Non-pigmented ciliary epithelial cell (primary cell): ENCODE measurements at regions not wholly inside any gene's neighbourhood (a gene's known extent, or its start where the extent isn't known, plus 50 kb on each side); places are given as distances from the start of the nearest gene placed in this dataset.

Experiments used
- DNase-seq: peaks from one replicate; pipeline ENCODE4 v3.0.0-alpha.2; 2010; ENCODE audit warnings: low read depth

GRCh38 chr13:78426183-78426582, 177.2 kb downstream of the POU4F1 start:
- no peak for DNase-seq

DNA sequence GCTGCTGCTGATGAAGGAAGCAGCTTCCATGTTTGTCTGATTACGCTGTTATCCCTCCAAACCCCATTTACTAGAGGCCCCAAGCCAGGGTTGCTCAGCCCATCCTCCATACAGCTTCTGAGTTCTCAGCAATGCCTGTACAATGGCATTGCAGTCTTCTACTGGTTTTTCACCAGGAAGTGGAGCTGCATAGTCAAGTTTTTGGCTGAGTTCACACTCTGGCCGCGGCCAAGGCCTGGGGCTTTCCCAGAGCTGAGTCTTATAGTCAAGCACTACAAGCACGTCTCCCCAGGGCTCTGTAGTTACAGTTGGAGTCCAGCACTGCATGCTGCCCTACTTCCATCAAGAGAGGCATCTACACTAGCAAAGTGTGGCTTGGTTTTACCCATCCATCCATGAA, 182.5 kb downstream of the POU4F1 start:
- DNase-seq: no peak

DNA sequence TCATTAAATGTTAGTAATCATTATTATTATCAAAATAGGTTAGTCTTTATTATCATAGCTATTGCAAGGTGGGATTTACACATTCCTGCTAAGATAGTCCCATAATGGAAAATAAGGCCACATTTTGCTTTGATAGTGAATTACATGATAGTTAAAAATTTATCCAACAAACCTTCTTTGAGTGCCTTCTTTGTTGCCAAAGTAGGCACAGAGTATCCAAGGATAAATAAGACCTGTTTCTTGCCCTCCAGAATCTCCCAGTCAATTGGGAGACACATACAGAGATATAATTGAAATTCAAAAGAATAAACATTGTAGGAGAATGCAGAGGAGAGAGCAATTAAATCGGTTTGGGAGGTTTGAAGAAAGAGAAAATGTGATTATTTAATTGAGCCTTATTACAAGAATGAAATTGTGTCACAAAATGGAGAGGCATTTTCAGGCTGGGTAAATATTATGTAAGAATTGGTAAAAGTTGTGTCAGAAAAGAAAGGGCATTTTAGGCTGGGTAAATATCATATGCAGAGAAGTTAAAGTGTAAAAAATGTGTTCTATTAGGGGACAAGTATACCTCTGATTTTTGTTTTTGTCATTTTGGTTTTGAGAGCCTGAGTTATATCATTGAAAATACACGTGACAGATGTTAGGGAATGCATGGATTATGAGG, 189.3 kb downstream of the POU4F1 start:
- no peak for DNase-seq

DNA sequence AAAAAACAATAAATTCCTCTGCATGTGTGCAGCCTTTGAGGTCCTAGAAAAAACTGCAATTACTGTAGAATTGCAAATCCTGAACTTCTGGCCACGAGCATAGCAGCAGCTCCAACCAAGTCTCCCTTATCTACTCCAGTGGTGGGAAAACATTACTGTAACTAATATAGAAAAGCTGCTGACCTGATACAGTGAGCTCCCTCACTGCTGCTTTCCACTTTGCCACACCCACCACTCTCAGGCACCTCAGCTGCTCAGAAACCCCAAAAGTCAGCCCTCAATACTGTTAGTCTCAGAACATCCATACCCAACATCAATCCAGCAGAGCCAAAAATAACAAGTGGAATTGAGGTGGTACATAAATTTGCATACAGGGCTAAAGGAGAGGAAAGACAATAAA, 192.5 kb downstream of the POU4F1 start:
- no peak for DNase-seq

DNA sequence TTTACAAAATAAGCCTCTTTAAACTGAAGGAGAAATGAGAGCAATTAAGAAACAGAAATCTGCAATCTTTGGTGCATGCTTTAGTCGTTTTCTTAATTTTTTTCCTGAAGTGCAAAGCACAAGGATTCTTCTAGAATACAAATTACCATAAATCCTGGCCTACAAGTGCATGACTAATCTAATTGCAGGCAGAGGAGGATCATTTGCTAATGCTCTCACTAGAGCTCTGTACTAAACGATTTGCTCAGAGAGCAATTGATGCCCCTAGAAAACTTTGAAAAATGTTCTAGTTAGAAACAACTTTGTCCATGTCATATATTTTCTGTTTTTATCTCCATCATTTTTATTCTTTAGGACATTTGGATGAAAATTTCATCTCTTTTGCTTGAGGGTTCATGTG, 193.2 kb downstream of the POU4F1 start:
- no peak for DNase-seq

- DNase-seq: no peak
These were observed 194.2 kb downstream of the POU4F1 start for GRCh38 chr13:78409172-78409571.

GRCh38 chr13:78404846-78405360, 198.4 kb downstream of the POU4F1 start:
- no peak for DNase-seq

- no peak for DNase-seq
These were observed 200.5 kb downstream of the POU4F1 start for GRCh38 chr13:78402708-78403400.

DNA sequence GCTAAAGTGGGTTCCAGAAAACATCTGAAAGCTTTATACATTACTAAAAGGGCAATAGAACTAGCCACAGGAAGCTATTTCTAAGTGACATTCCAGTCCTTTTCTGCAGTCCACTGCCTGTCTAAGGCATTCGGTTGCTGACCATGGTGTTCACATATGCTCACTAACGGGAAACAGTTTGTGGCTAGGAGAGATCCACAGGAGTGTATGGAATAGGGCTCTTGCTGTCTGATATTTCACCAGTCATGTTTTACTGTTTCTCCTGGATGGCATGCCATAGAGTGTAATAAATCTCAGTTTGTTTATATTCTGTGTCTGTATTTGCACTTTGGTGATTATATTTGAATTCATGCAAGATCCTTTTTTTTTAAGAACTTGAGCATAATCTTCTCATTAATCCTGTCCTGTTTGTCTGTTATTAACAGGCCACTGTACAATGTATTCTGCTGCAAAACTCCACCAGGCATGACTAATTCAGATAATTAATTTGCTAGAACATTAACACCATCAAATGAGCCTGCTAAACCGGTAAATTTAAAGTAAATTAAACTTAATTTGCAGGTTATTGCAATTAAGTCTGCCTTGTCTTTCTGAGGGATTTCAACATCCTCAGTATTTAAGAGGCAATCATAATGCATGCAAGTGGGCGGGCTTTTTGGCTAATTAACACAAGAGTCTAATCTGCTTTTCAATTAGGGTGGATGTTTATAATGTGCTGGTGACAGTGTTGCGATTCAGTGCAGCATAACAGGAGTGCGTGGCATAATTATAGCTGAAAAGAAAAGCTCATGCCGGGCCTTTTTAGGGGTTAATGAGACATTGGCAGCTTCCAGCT, 201.3 kb downstream of the POU4F1 start:
- no peak for DNase-seq

GRCh38 chr13:78398743-78399410, 204.5 kb downstream of the POU4F1 start:
- no peak for DNase-seq

- no peak for DNase-seq
These were observed 209.8 kb downstream of the POU4F1 start for GRCh38 chr13:78393286-78394142.

GRCh38 chr13:78383899-78384298, 219.5 kb downstream of the POU4F1 start:
- DNase-seq: no peak

DNA sequence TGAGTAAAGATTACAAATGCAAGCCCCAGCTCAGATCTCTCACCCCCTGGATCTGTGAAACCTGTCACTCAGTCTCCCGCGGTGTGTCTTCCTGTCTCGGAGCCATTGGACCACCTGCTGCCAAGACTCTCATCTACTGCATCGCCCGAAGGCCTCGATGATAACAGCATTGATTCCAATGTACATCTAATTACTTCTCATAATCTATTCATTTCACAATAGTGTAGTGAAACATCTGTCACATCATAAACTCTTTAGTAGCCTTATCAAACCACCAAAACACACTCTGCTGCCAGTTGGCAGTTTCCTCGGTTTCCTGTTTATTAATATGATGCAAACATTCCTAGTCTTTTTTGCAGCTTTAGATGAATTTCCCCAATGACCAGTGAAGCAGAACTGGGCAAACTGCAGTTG, 220.3 kb downstream of the POU4F1 start:
- no peak for DNase-seq

- no peak for DNase-seq
These were observed 220.9 kb downstream of the POU4F1 start for GRCh38 chr13:78382491-78382890.

DNA sequence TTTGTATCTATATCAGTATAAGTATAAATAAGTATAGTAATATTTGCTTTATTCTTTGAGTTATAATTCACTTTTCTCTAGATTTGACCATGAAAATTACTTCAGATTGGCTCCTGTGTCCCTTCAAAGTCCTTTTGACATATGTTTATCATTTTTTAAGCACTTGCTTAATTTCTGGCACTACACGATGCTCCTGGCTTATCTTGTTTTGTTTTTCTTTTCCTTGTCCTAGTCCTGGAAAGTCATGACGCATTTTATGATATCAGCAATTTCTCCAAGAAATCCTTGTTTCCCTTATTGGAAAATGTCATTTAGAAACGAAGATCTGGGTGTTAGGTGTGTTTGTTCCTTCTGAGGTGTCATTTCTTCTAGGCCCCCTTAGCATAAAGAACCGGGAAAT, 226.5 kb downstream of the POU4F1 start:
- no peak for DNase-seq

GRCh38 chr13:78376033-78376432, 227.3 kb downstream of the POU4F1 start:
- no peak for DNase-seq

- no peak for DNase-seq
These were observed 230.8 kb downstream of the POU4F1 start for GRCh38 chr13:78372581-78372980.

DNA sequence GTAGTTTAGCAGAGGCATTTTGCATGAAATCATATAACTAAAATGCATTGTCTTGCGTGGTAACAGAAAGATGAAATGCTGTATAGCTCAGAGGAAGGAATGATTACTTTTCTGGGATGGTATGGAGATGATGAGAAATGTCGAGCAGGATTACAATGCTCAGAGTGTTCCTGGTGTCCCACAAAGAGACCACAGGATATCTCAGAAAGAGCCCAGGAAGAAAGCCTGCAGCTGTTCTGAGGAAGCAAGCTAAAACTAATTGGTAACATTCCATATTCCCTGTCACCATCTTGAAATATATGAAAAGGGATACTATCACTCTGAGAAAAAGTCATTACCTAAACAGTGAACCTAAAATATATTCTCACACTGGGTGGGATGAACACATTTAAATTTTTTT, 233.1 kb downstream of the POU4F1 start:
- no peak for DNase-seq

GRCh38 chr13:78364711-78365110, 238.6 kb downstream of the POU4F1 start:
- no peak for DNase-seq

DNA sequence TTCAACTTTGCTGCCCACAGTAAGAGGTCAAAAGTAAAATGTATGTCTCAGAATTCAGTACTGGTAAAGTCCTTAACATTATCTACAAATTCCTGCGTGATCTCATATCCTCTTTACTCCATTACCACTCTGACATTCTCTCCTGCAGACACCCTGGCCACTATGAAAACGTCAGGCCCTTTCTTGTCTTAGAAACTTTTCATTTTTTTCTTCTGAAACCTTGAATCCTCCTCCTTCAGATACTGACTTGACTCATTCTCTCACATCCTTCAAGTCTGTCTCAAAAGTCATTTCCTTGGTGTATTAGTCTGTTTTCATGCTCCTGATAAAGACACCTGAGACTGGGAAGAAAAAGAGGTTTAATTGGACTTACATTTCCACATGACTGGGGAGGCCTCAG, 262.3 kb downstream of the POU4F1 start:
- no peak for DNase-seq

- DNase-seq: no peak
These were observed 263.4 kb downstream of the POU4F1 start for GRCh38 chr13:78339927-78340326.
